Hepatocyte (in vitro differentiated cells): ENCODE measurements at regions not wholly inside any gene's neighbourhood (a gene's known extent, or its start where the extent isn't known, plus 50 kb on each side); places are given as distances from the start of the nearest gene placed in this dataset.

ENCODE experiments used
- DNase-seq: peaks from one replicate; pipeline ENCODE4 v3.0.0-alpha.2; 2016; ENCODE audit warnings: low spot score
- H2AFZ ChIP-seq: fragments of 200-600 bp; sonication (generic); 2 replicates; pipeline ENCODE4 v1.6.0; 2016; ENCODE audit warnings: antibody characterized with exemption, mild to moderate bottlenecking
- H3K27ac ChIP-seq: fragments of 200-600 bp; sonication (generic); 2 replicates; pipeline ENCODE4 v1.5.1; 2016; ENCODE audit warnings: mild to moderate bottlenecking
- H3K27me3 ChIP-seq: fragments of 200-600 bp; sonication (generic); 2 replicates; pipeline ENCODE4 v1.6.1; 2016
- H3K36me3 ChIP-seq: fragments of 200-600 bp; sonication (generic); replicated peaks from 2 replicates; pipeline ENCODE4 v1.5.1; 2016; ENCODE audit warnings: low read depth; ENCODE audit not compliant: insufficient read depth
- H3K4me1 ChIP-seq: fragments of 200-600 bp; sonication (generic); 2 replicates; pipeline ENCODE4 v1.5.1; 2016; ENCODE audit warnings: mild to moderate bottlenecking, moderate library complexity; ENCODE audit not compliant: insufficient read depth
- H3K4me2 ChIP-seq: fragments of 200-600 bp; sonication (generic); 2 replicates; pipeline ENCODE4 v1.6.0; 2016
- H3K4me3 ChIP-seq: fragments of 200-600 bp; sonication (generic); 2 replicates; pipeline ENCODE4 v1.5.1; 2016; ENCODE audit warnings: mild to moderate bottlenecking
- H3K79me2 ChIP-seq: fragments of 200-600 bp; sonication (generic); 2 replicates; pipeline ENCODE4 v1.6.0; 2017; ENCODE audit warnings: mild to moderate bottlenecking
- H3K9me2 ChIP-seq: fragments of 200-600 bp; sonication (generic); replicated peaks from 2 replicates; pipeline ENCODE4 v1.6.0; 2017; ENCODE audit warnings: mild to moderate bottlenecking; ENCODE audit not compliant: insufficient read depth
- H3K9me3 ChIP-seq: fragments of 200-600 bp; sonication (generic); 2 replicates; pipeline ENCODE4 v1.5.1; 2016; ENCODE audit warnings: low read depth, mild to moderate bottlenecking
- H4K20me1 ChIP-seq: fragments of 200-600 bp; sonication (generic); 2 replicates; pipeline ENCODE4 v1.6.0; 2016; ENCODE audit warnings: mild to moderate bottlenecking; ENCODE audit not compliant: insufficient read depth, poor library complexity, severe bottlenecking
- CTCF ChIP-seq: fragments of 200-600 bp; sonication (generic); IDR thresholded peaks from 2 replicates; pipeline ENCODE4 v1.5.1; 2016; ENCODE audit warnings: antibody characterized with exemption, mild to moderate bottlenecking; ENCODE audit not compliant: poor library complexity
- EZH2 ChIP-seq: fragments of 200-600 bp; sonication (generic); IDR thresholded peaks from 2 replicates; pipeline ENCODE4 v1.6.1; 2016; ENCODE audit warnings: antibody characterized with exemption, mild to moderate bottlenecking, borderline replicate concordance
- EZH2phosphoT487 ChIP-seq: fragments of 200-600 bp; sonication (generic); IDR thresholded peaks from one replicate; pipeline ENCODE4 v1.6.1; 2018; ENCODE audit warnings: antibody characterized with exemption, mild to moderate bottlenecking, low read depth, moderate library complexity; ENCODE audit not compliant: unreplicated experiment, severe bottlenecking
- WGBS: methylation state at CpG from one replicate; pipeline ENCODE4 v1.1.6; 2016; ENCODE audit warnings: low lambda C conversion rate; ENCODE audit errors: missing lambda C conversion rate; 5-methylcytosine and 5-hydroxymethylcytosine counted together

DNA sequence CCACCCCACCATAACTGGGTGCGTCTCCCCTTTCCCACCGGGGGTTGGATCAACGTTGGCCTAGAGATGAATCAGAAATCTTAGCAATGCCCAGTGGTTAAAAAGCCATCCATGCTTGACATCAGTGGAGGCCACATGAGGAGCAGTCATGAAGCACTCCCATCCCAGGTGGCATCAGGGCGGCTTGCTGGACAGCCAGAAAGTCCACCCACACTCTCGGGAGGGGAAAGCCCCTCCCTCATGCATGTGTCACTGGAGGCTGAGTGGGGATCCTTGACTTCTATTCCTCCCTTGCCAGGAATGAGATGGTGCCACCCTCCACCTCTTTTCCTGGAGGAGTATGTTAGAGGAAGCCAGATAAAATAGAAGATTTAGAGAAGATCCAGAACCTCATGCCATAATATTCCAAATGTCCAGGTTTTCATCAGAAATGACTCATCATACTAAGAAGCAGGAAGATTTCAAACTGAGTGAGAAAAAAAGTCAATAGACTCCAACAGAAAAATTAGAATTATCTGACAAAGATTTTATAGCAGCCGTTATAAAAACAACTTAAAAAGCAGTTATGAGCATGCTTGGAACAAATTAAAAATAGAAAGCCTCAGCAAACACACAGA, 507.1 kb upstream of the ID2 start:
- TF ChIP-seq CTCF (no peak), EZH2 (no peak), EZH2phosphoT487 (no peak)
- Histone ChIP-seq H4K20me1 (no peaks in the 10 kb centered on the region), H3K4me3 (no peak overlapping the region), H3K27ac (no peak overlapping the region), H3K9me3 (no peaks in the 10 kb centered on the region), H3K9me2 (no peaks in the 10 kb centered on the region), H3K27me3 (no peaks in the 10 kb centered on the region), H2AFZ (no peak overlapping the region), H3K79me2 (no peaks in the 10 kb centered on the region), H3K36me3 (no peaks in the 10 kb centered on the region), H3K4me1 (no peaks in the 10 kb centered on the region), H3K4me2 (no peak overlapping the region)
- no peak for DNase-seq
- 88% methylated on average over 6 of the region's 6 CpGs for WGBS

GRCh38 chr2:8176887-8177286, 505.0 kb upstream of the ID2 start:
- H3K4me1 ChIP-seq: no peaks in the 10 kb centered on the region
- H3K79me2 ChIP-seq: no peaks in the 10 kb centered on the region
- no peaks in the 10 kb centered on the region for H3K9me2 ChIP-seq
- H3K4me2 ChIP-seq: no peak overlapping the region
- H3K27me3 ChIP-seq: no peaks in the 10 kb centered on the region
- TF ChIP-seq CTCF (no peak), EZH2phosphoT487 (no peak), EZH2 (no peak)
- no peak for DNase-seq
- no peaks in the 10 kb centered on the region for H3K36me3 ChIP-seq
- no peak overlapping the region for H2AFZ ChIP-seq
- H3K4me3 ChIP-seq: no peak overlapping the region
- WGBS: 57% methylated on average over 2 of the region's 2 CpGs
- H3K9me3 ChIP-seq: no peaks in the 10 kb centered on the region
- H4K20me1 ChIP-seq: no peaks in the 10 kb centered on the region
- no peak overlapping the region for H3K27ac ChIP-seq

DNA sequence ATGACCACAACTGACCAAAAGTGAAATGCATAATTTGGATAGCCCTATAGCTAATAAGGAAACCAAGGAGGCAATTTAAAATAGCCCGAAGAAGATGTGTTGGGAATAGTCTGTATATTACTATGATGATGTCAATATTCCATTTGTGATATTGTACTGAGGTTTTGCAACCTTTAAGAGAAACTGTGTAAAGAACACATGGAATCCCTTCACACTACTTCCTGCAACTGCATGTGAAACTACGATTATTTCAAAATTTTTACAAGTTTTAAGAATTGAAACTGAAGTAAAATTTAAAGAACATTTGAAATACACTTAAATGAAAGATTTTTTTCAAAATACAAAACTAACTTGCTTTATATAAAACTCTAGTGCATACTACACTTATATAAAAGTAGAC, 504.3 kb upstream of the ID2 start:
- H3K27ac ChIP-seq: no peak overlapping the region
- H2AFZ ChIP-seq: no peak overlapping the region
- no peaks in the 10 kb centered on the region for H3K36me3 ChIP-seq
- WGBS: 74% methylated on average over 2 of the region's 2 CpGs
- no peaks in the 10 kb centered on the region for H4K20me1 ChIP-seq
- TF ChIP-seq EZH2phosphoT487 (no peak), EZH2 (no peak), CTCF (no peak)
- H3K4me3 ChIP-seq: no peak overlapping the region
- H3K9me3 ChIP-seq: no peaks in the 10 kb centered on the region
- no peaks in the 10 kb centered on the region for H3K4me1 ChIP-seq
- H3K9me2 ChIP-seq: no peaks in the 10 kb centered on the region
- no peak for DNase-seq
- no peaks in the 10 kb centered on the region for H3K79me2 ChIP-seq
- H3K4me2 ChIP-seq: no peak overlapping the region
- H3K27me3 ChIP-seq: no peaks in the 10 kb centered on the region
